GM23338 (cell line): ENCODE measurements at regions not wholly inside any gene's neighbourhood (a gene's known extent, or its start where the extent isn't known, plus 50 kb on each side); places are given as distances from the start of the nearest gene placed in this dataset.

Experiments
- ATAC-seq: fragments of 200-7000 bp; cut with Tn5 transposase; 3 replicates; pipeline ENCODE4 v1.9.1; 2020
- DNase-seq: peaks from one replicate; pipeline ENCODE4 v3.0.0-alpha.2; 2015; ENCODE audit warnings: low spot score
- H2AFZ ChIP-seq: fragments of 200-600 bp; sonication (generic); 2 replicates; pipeline ENCODE4 v1.8.0; 2016; ENCODE audit warnings: antibody characterized with exemption, mild to moderate bottlenecking, moderate library complexity
- H3F3A ChIP-seq: fragments of 200-600 bp; sonication (generic); replicated peaks from 2 replicates; pipeline ENCODE4 v1.8.0; 2017; ENCODE audit warnings: antibody characterized with exemption, mixed run types, low read depth
- H3K27ac ChIP-seq: fragments of 200-600 bp; sonication (generic); 2 replicates; pipeline ENCODE4 v1.6.1; 2016; ENCODE audit warnings: low read depth
- H3K27me3 ChIP-seq: fragments of 200-600 bp; sonication (generic); 2 replicates; pipeline ENCODE4 v1.8.0; 2016; ENCODE audit warnings: mild to moderate bottlenecking, mixed run types, moderate library complexity; ENCODE audit not compliant: insufficient read depth
- H3K36me3 ChIP-seq: fragments of 200-600 bp; sonication (generic); 2 replicates; pipeline ENCODE4 v1.8.0; 2016; ENCODE audit warnings: mild to moderate bottlenecking; ENCODE audit not compliant: insufficient read depth
- H3K4me1 ChIP-seq: fragments of 200-600 bp; sonication (generic); 2 replicates; pipeline ENCODE4 v1.8.0; 2016; ENCODE audit warnings: mild to moderate bottlenecking, moderate library complexity; ENCODE audit not compliant: insufficient read depth
- H3K4me2 ChIP-seq: fragments of 200-600 bp; sonication (generic); 2 replicates; pipeline ENCODE4 v1.7.1; 2017; ENCODE audit warnings: mixed run types
- H3K4me3 ChIP-seq: fragments of 200-600 bp; sonication (generic); 2 replicates; pipeline ENCODE4 v1.6.1; 2016; ENCODE audit warnings: mixed run types
- H3K79me2 ChIP-seq: fragments of 200-600 bp; sonication (generic); replicated peaks from 2 replicates; pipeline ENCODE4 v1.8.0; 2017; ENCODE audit warnings: mild to moderate bottlenecking; ENCODE audit not compliant: insufficient read depth
- H3K9me2 ChIP-seq: fragments of 200-600 bp; sonication (generic); 2 replicates; pipeline ENCODE4 v1.8.0; 2017; ENCODE audit not compliant: insufficient read depth
- H4K20me1 ChIP-seq: fragments of 200-600 bp; sonication (generic); replicated peaks from 2 replicates; pipeline ENCODE4 v1.8.0; 2017; ENCODE audit warnings: mild to moderate bottlenecking; ENCODE audit not compliant: insufficient read depth
- H3K27ac Mint-ChIP-seq: 2 replicates; pipeline ENCODE4 v1.8.0; 2020; ENCODE audit warnings: inconsistent platforms, mild to moderate bottlenecking, moderate library complexity, mixed read lengths
- H3K27me3 Mint-ChIP-seq: 3 replicates; pipeline ENCODE4 v1.8.0; 2022; ENCODE audit warnings: low read depth, mild to moderate bottlenecking, moderate library complexity, mixed read lengths, inconsistent platforms; ENCODE audit not compliant: insufficient read depth, poor library complexity
- H3K36me3 Mint-ChIP-seq: 3 replicates; pipeline ENCODE4 v1.8.0; 2021; ENCODE audit warnings: low read depth, mild to moderate bottlenecking, inconsistent platforms, moderate library complexity, mixed read lengths
- H3K4me1 Mint-ChIP-seq: 3 replicates; pipeline ENCODE4 v1.8.0; 2020; ENCODE audit warnings: mild to moderate bottlenecking, inconsistent platforms, mixed read lengths
- H3K4me3 Mint-ChIP-seq: 3 replicates; pipeline ENCODE4 v1.8.0; 2021; ENCODE audit warnings: moderate library complexity, mild to moderate bottlenecking, inconsistent platforms, mixed read lengths
- H3K9me3 Mint-ChIP-seq: 3 replicates; pipeline ENCODE4 v1.8.0; 2020; ENCODE audit warnings: moderate library complexity, mild to moderate bottlenecking, inconsistent platforms, mixed read lengths
- CREB1 ChIP-seq: fragments of 250-450 bp; sonication (Bioruptor Pico); IDR thresholded peaks from 2 replicates; pipeline ENCODE4 v1.5.0; 2020; ENCODE audit warnings: low read depth, mild to moderate bottlenecking, moderate library complexity
- CTCF ChIP-seq, 2 experiments: fragments of 200-600 bp in 1 of 2; sonication (generic) in 1 of 2; conservative IDR thresholded peaks; 2 replicates each; pipeline versions ENCODE4 v1.5.1 to v1.6.1; 2016 to 2017; ENCODE audit warnings: antibody characterized with exemption in 2 of 2, low read depth in 2 of 2, mild to moderate bottlenecking in 2 of 2, moderate library complexity in 1 of 2
- EZH2phosphoT487 ChIP-seq: fragments of 200-600 bp; sonication (generic); IDR thresholded peaks from one replicate; pipeline ENCODE4 v1.8.1; 2018; ENCODE audit warnings: antibody characterized with exemption; ENCODE audit not compliant: unreplicated experiment
- REST ChIP-seq: IDR thresholded peaks from one replicate; pipeline ENCODE4 v1.6.1; 2018; ENCODE audit warnings: antibody characterized with exemption; ENCODE audit not compliant: unreplicated experiment
- STAT1 ChIP-seq: IDR thresholded peaks from one replicate; pipeline ENCODE4 v1.6.1; 2016; ENCODE audit warnings: antibody characterized with exemption; ENCODE audit not compliant: unreplicated experiment
- ZNF462 ChIP-seq: fragments of 250-450 bp; sonication (Bioruptor Pico); IDR thresholded peaks from 2 replicates; pipeline ENCODE4 v1.5.0; 2020; ENCODE audit warnings: mild to moderate bottlenecking, moderate library complexity

- Mint-ChIP-seq H3K4me3 (no peak overlapping the region), H3K36me3 (no peaks in the 10 kb centered on the region), H3K4me1 (no peaks in the 10 kb centered on the region), H3K9me3 (no peaks in the 10 kb centered on the region), H3K27me3 (no peaks in the 10 kb centered on the region), H3K27ac (no peak overlapping the region)
- H3K27me3 ChIP-seq, result no peaks in the 10 kb centered on the region
- H3K4me2 ChIP-seq, result no peak overlapping the region
- H3F3A ChIP-seq, result no peaks in the 10 kb centered on the region
- no peaks in the 10 kb centered on the region for H3K4me1 ChIP-seq
- H3K4me3 ChIP-seq, result no peak overlapping the region
- H3K36me3 ChIP-seq, result no peaks in the 10 kb centered on the region
- H3K27ac ChIP-seq, result no peak overlapping the region
- no peak for TF ChIP-seq EZH2phosphoT487
- peak; percentile 19 to 23; a peak in 3 of 4 replicates for TF ChIP-seq CTCF (conservative IDR thresholded peaks at IDR 0.05; ENCODE audit: low read depth in 2 of 2)
- no peak for TF ChIP-seq ZNF462 (CRISPR knock-in tag)
- no peaks in the 10 kb centered on the region for H3K9me2 ChIP-seq
- peak; percentile 100 for ATAC-seq
- DNase-seq, result peak; percentile 48
- no peak overlapping the region for H2AFZ ChIP-seq
- H4K20me1 ChIP-seq, result no peaks in the 10 kb centered on the region
- H3K79me2 ChIP-seq, result no peaks in the 10 kb centered on the region
Observed at GRCh38 chr11:37712251-37712650, 1114.2 kb upstream of the RAG2 start.

- Mint-ChIP-seq H3K36me3 (no peaks in the 10 kb centered on the region), H3K27ac (no peak overlapping the region), H3K9me3 (no peaks in the 10 kb centered on the region), H3K4me1 (no peaks in the 10 kb centered on the region), H3K27me3 (no peaks in the 10 kb centered on the region), H3K4me3 (no peak overlapping the region)
- H3K9me2 ChIP-seq, result no peaks in the 10 kb centered on the region
- no peak overlapping the region for H3K4me3 ChIP-seq
- no peaks in the 10 kb centered on the region for H3K79me2 ChIP-seq
- H4K20me1 ChIP-seq, result no peaks in the 10 kb centered on the region
- no peak overlapping the region for H2AFZ ChIP-seq
- H3F3A ChIP-seq, result no peaks in the 10 kb centered on the region
- no peaks in the 10 kb centered on the region for H3K36me3 ChIP-seq
- H3K4me2 ChIP-seq, result no peak overlapping the region
- H3K27ac ChIP-seq, result no peak overlapping the region
- ATAC-seq (no peak), DNase-seq (no peak)
- H3K4me1 ChIP-seq, result no peaks in the 10 kb centered on the region
- no peaks in the 10 kb centered on the region for H3K27me3 ChIP-seq
- no peak for TF ChIP-seq STAT1
- no peak for TF ChIP-seq CREB1 (CRISPR knock-in tag)
- no peak for TF ChIP-seq REST
Observed at GRCh38 chr11:37710031-37710430, 1112.0 kb upstream of the RAG2 start.
